Left lung (tissue), 4 donors: ENCODE measurements at regions not wholly inside any gene's neighbourhood (a gene's known extent, or its start where the extent isn't known, plus 50 kb on each side); places are given as distances from the start of the nearest gene placed in this dataset.

ENCODE experiments used
- ATAC-seq: fragments of 200-7000 bp; cut with Tn5 transposase; one replicate; pipeline ENCODE4 v1.9.1; 2020; ENCODE audit warnings: moderate library complexity
- DNase-seq, 4 donors: peaks; one replicate each; pipeline ENCODE4 v3.0.0-alpha.2; 2013 to 2020
- H3K27ac ChIP-seq, 2 donors: fragments of 200-600 bp; sonication (generic) in 1 of 2; one replicate each; pipeline versions ENCODE4 v1.5.0 to v1.8.0; 2020 to 2021
- H3K27me3 ChIP-seq, 2 donors: fragments of 200-600 bp; sonication (generic) in 1 of 2; one replicate each; pipeline versions ENCODE4 v1.5.0 to v1.8.0; 2020 to 2021
- H3K36me3 ChIP-seq, 2 donors: fragments of 200-600 bp; sonication (generic) in 1 of 2; one replicate each; pipeline versions ENCODE4 v1.5.0 to v1.8.0; 2020 to 2021
- H3K4me1 ChIP-seq, 2 donors: fragments of 200-600 bp; one replicate each; pipeline ENCODE4 v1.8.0; 2021
- H3K4me3 ChIP-seq, 2 donors: fragments of 200-600 bp; sonication (generic) in 1 of 2; one replicate each; pipeline versions ENCODE4 v1.5.0 to v1.8.0; 2020 to 2021; ENCODE audit warnings: mild to moderate bottlenecking in 1 of 2
- H3K9me3 ChIP-seq, 2 donors: fragments of 200-600 bp; sonication (generic) in 1 of 2; one replicate each; pipeline versions ENCODE4 v1.5.0 to v1.8.0; 2020 to 2021
- CTCF ChIP-seq, 2 donors: fragments of 200-600 bp; sonication (generic) in 1 of 2; IDR thresholded peaks; one replicate each; pipeline versions ENCODE4 v1.5.0 to v1.8.0; 2021; ENCODE audit warnings: antibody characterized with exemption in 2 of 2
- intact Hi-C, 2 donors: fragments of 100-400 bp; cut with DNase I; formaldehyde crosslinking; loops; one replicate each; pipeline versions ENCODE4 v1.11.2 to v1.14.2; 2022
- donor health status: DM: no; HTN: yes; CAD: no.
- donor health status: DM: no; HTN: no; CAD: no.

GRCh38 chr11:24312464-24313238, 184.2 kb upstream of the LUZP2 start:
- intact Hi-C loops: no loop called here
- no peaks in the 10 kb centered on the region for H3K27me3 ChIP-seq
- peaks cover 0 to 9% of the 10 kb centered on the region in 2 donors for H3K9me3 ChIP-seq
- no peak for TF ChIP-seq CTCF (IDR thresholded peaks at IDR 0.05)
- no peaks in the 10 kb centered on the region for H3K4me1 ChIP-seq
- ATAC-seq: no peak
- no peaks in the 10 kb centered on the region for H3K36me3 ChIP-seq
- H3K4me3 ChIP-seq: no peak overlapping the region
- no peak overlapping the region for H3K27ac ChIP-seq
- DNase-seq: no peak

- H3K4me1 ChIP-seq: no peaks in the 10 kb centered on the region
- peaks cover 0 to 12% of the 10 kb centered on the region in 2 donors for H3K9me3 ChIP-seq
- no peak overlapping the region for H3K27ac ChIP-seq
- no peak for TF ChIP-seq CTCF (IDR thresholded peaks at IDR 0.05)
- DNase-seq (no peak), ATAC-seq (no peak)
- H3K36me3 ChIP-seq: no peaks in the 10 kb centered on the region
- no peak overlapping the region for H3K4me3 ChIP-seq
- intact Hi-C loops: no loop called here
- no peaks in the 10 kb centered on the region for H3K27me3 ChIP-seq
Measured at GRCh38 chr11:24321229-24321628, 175.6 kb upstream of the LUZP2 start.

GRCh38 chr11:24324211-24324610, 172.6 kb upstream of the LUZP2 start:
- H3K4me3 ChIP-seq: no peak overlapping the region
- H3K27ac ChIP-seq: no peak overlapping the region
- H3K9me3 ChIP-seq: no peaks in the 10 kb centered on the region
- intact Hi-C loops: no loop called here
- no peak for TF ChIP-seq CTCF (IDR thresholded peaks at IDR 0.05)
- ATAC-seq (no peak), DNase-seq (no peak)
- H3K36me3 ChIP-seq: no peaks in the 10 kb centered on the region
- no peaks in the 10 kb centered on the region for H3K27me3 ChIP-seq
- H3K4me1 ChIP-seq: no peaks in the 10 kb centered on the region

- no peak for TF ChIP-seq CTCF (IDR thresholded peaks at IDR 0.05)
- Histone ChIP-seq H3K4me3 (no peak overlapping the region), H3K4me1 (no peaks in the 10 kb centered on the region), H3K27me3 (no peaks in the 10 kb centered on the region), H3K9me3 (no peaks in the 10 kb centered on the region), H3K27ac (no peak overlapping the region), H3K36me3 (no peaks in the 10 kb centered on the region)
- DNase-seq (no peak), ATAC-seq (no peak)
- intact Hi-C loops: no loop called here
Measured at GRCh38 chr11:24344222-24344621, 152.6 kb upstream of the LUZP2 start.

GRCh38 chr11:24348908-24349307, 147.9 kb upstream of the LUZP2 start:
- intact Hi-C loops: no loop called here
- H3K27ac ChIP-seq: no peak overlapping the region
- no peak for TF ChIP-seq CTCF (IDR thresholded peaks at IDR 0.05)

More at GRCh38 chr11:24348908-24349307, 147.9 kb upstream of the LUZP2 start:
- no peak for ATAC-seq
- Histone ChIP-seq H3K9me3 (no peaks in the 10 kb centered on the region), H3K36me3 (no peaks in the 10 kb centered on the region), H3K4me3 (no peak overlapping the region), H3K27me3 (no peaks in the 10 kb centered on the region), H3K4me1 (no peaks in the 10 kb centered on the region)
- DNase-seq: no peak
